IPS-20b (cell line): ENCODE measurements at regions not wholly inside any gene's neighbourhood (a gene's known extent, or its start where the extent isn't known, plus 50 kb on each side); places are given as distances from the start of the nearest gene placed in this dataset.

Experiments used
- H3K27ac ChIP-seq: one replicate; pipeline ENCODE4 v1.5.1; 2013; ENCODE audit warnings: low read length
- H3K27me3 ChIP-seq: 2 replicates; pipeline ENCODE4 v1.6.1; 2013; ENCODE audit warnings: mild to moderate bottlenecking, low read length, inconsistent platforms; ENCODE audit not compliant: insufficient read depth
- H3K36me3 ChIP-seq: 2 replicates; pipeline ENCODE4 v1.6.1; 2013; ENCODE audit warnings: low read depth, mild to moderate bottlenecking, inconsistent platforms, low read length, moderate library complexity; ENCODE audit not compliant: insufficient read depth
- H3K4me1 ChIP-seq: 2 replicates; pipeline ENCODE4 v1.6.1; 2013; ENCODE audit warnings: mild to moderate bottlenecking, control low read depth, inconsistent platforms, low read length, moderate library complexity; ENCODE audit not compliant: insufficient read depth
- H3K4me3 ChIP-seq: 2 replicates; pipeline ENCODE4 v1.5.1; 2013; ENCODE audit warnings: mild to moderate bottlenecking, low read length, inconsistent platforms
- H3K9ac ChIP-seq: 2 replicates; pipeline ENCODE4 v1.6.1; 2013; ENCODE audit warnings: low read depth, mild to moderate bottlenecking, inconsistent platforms, low read length, moderate library complexity
- H3K9me3 ChIP-seq: 2 replicates; pipeline ENCODE4 v1.6.1; 2013; ENCODE audit warnings: mild to moderate bottlenecking, low read depth, low read length, inconsistent platforms; ENCODE audit not compliant: insufficient read depth

- Histone ChIP-seq H3K9ac (no peak overlapping the region), H3K9me3 (no peaks in the 10 kb centered on the region), H3K27ac (no peak overlapping the region), H3K4me3 (no peak overlapping the region), H3K27me3 (no peaks in the 10 kb centered on the region), H3K36me3 (no peaks in the 10 kb centered on the region), H3K4me1 (no peaks in the 10 kb centered on the region; the same call in 1 of the 2 replicates)
Observed at GRCh38 chr10:33126742-33127141, 168.7 kb upstream of the ITGB1 start.

- Histone ChIP-seq H3K36me3 (no peaks in the 10 kb centered on the region), H3K27ac (no peak overlapping the region)
Observed at GRCh38 chr10:33125522-33126517, 167.8 kb upstream of the ITGB1 start.

GRCh38 chr10:33125111-33125510 lies 167.1 kb upstream of the ITGB1 start:
- Histone ChIP-seq H3K27ac (no peak overlapping the region), H3K36me3 (no peaks in the 10 kb centered on the region), H3K4me1 (peaks cover 1% of the 10 kb centered on the region), H3K9me3 (no peaks in the 10 kb centered on the region), H3K4me3 (no peak overlapping the region), H3K27me3 (no peaks in the 10 kb centered on the region), H3K9ac (no peak overlapping the region)

More at GRCh38 chr10:33125522-33126517, 167.8 kb upstream of the ITGB1 start:
- Histone ChIP-seq H3K27me3 (no peaks in the 10 kb centered on the region), H3K9ac (no peak overlapping the region), H3K9me3 (no peaks in the 10 kb centered on the region), H3K4me3 (no peak overlapping the region), H3K4me1 (no peaks in the 10 kb centered on the region; the same call in 1 of the 2 replicates)

GRCh38 chr10:33123680-33124079 lies 165.7 kb upstream of the ITGB1 start:
- Histone ChIP-seq H3K36me3 (no peaks in the 10 kb centered on the region), H3K27me3 (no peaks in the 10 kb centered on the region), H3K4me3 (no peak overlapping the region), H3K4me1 (peaks cover 4% of the 10 kb centered on the region), H3K27ac (no peak overlapping the region), H3K9me3 (no peaks in the 10 kb centered on the region), H3K9ac (no peak overlapping the region)

- Histone ChIP-seq H3K9me3 (no peaks in the 10 kb centered on the region), H3K27ac (no peak overlapping the region), H3K27me3 (no peaks in the 10 kb centered on the region), H3K9ac (no peak overlapping the region), H3K4me1 (peaks cover 4% of the 10 kb centered on the region), H3K4me3 (no peak overlapping the region), H3K36me3 (no peaks in the 10 kb centered on the region)
Observed at GRCh38 chr10:33122014-33122809, 164.2 kb upstream of the ITGB1 start.

GRCh38 chr10:33120700-33121099 lies 162.7 kb upstream of the ITGB1 start:
- peaks cover 4% of the 10 kb centered on the region; the same call in 1 of the 2 replicates for H3K4me1 ChIP-seq
- no peaks in the 10 kb centered on the region for H3K9me3 ChIP-seq
- no peaks in the 10 kb centered on the region for H3K27me3 ChIP-seq
- H3K4me3 ChIP-seq: no peak overlapping the region
- no peaks in the 10 kb centered on the region for H3K36me3 ChIP-seq
- H3K9ac ChIP-seq: no peak overlapping the region
- no peak overlapping the region for H3K27ac ChIP-seq

- no peak overlapping the region for H3K9ac ChIP-seq
- H3K36me3 ChIP-seq: no peaks in the 10 kb centered on the region
- no peak overlapping the region for H3K4me3 ChIP-seq
Observed at GRCh38 chr10:33120275-33120674, 162.2 kb upstream of the ITGB1 start.

GRCh38 chr10:33117816-33118215 lies 159.8 kb upstream of the ITGB1 start:
- Histone ChIP-seq H3K9ac (no peak overlapping the region), H3K4me3 (no peak overlapping the region), H3K4me1 (peaks cover 4% of the 10 kb centered on the region; the same call in 1 of the 2 replicates), H3K27ac (no peak overlapping the region), H3K9me3 (no peaks in the 10 kb centered on the region), H3K36me3 (no peaks in the 10 kb centered on the region), H3K27me3 (no peaks in the 10 kb centered on the region)

More at GRCh38 chr10:33120275-33120674, 162.2 kb upstream of the ITGB1 start:
- Histone ChIP-seq H3K4me1 (peaks cover 4% of the 10 kb centered on the region; the same call in 1 of the 2 replicates), H3K27ac (no peak overlapping the region), H3K27me3 (no peaks in the 10 kb centered on the region), H3K9me3 (no peaks in the 10 kb centered on the region)

- Histone ChIP-seq H3K36me3 (no peaks in the 10 kb centered on the region), H3K27ac (no peak overlapping the region), H3K9ac (no peak overlapping the region), H3K4me3 (no peak overlapping the region), H3K4me1 (peaks cover 4% of the 10 kb centered on the region; the same call in 1 of the 2 replicates), H3K27me3 (no peaks in the 10 kb centered on the region), H3K9me3 (no peaks in the 10 kb centered on the region)
Observed at GRCh38 chr10:33117230-33117629, 159.2 kb upstream of the ITGB1 start.

GRCh38 chr10:33115738-33116719 lies 158.0 kb upstream of the ITGB1 start:
- no peak overlapping the region for H3K4me3 ChIP-seq
- no peaks in the 10 kb centered on the region for H3K27me3 ChIP-seq
- no peak overlapping the region for H3K27ac ChIP-seq
- no peaks in the 10 kb centered on the region for H3K9me3 ChIP-seq
- no peaks in the 10 kb centered on the region for H3K36me3 ChIP-seq
- H3K9ac ChIP-seq: no peak overlapping the region
- H3K4me1 ChIP-seq: peaks cover 4% of the 10 kb centered on the region; the same call in 1 of the 2 replicates
